OCI-LY1 (cell line): ENCODE measurements at regions not wholly inside any gene's neighbourhood (a gene's known extent, or its start where the extent isn't known, plus 50 kb on each side); places are given as distances from the start of the nearest gene placed in this dataset.
"Not testable (repeated sequence)": the region's sequence is repeated elsewhere in the genome, so short reads cannot be mapped to it uniquely, and the experiment has no call there.

ENCODE experiments used
- CTCF ChIP-seq: fragments of 200-600 bp; sonication (generic), shearing (Covaris generic); IDR thresholded peaks from 2 replicates; pipeline ENCODE4 v1.5.1; 2017; ENCODE audit warnings: mild to moderate bottlenecking, antibody characterized with exemption, low read length, moderate library complexity, mixed read lengths
- EZH2 ChIP-seq: fragments of 200-600 bp; sonication (generic), shearing (Covaris generic); IDR thresholded peaks from 2 replicates; pipeline ENCODE4 v1.8.0; 2017; ENCODE audit warnings: borderline replicate concordance, mixed run types, mild to moderate bottlenecking, antibody characterized with exemption, low read length, moderate library complexity, mixed read lengths

- TF ChIP-seq CTCF, EZH2: not testable (repeated sequence)
These were observed 111.9 kb downstream of the LSMEM1 start for GRCh38 chr7:112592565-112593263.
